HL-60 (cell line): ENCODE measurements at regions not wholly inside any gene's neighbourhood (a gene's known extent, or its start where the extent isn't known, plus 50 kb on each side); places are given as distances from the start of the nearest gene placed in this dataset.

Experiments used
- GABPA ChIP-seq: IDR thresholded peaks from 2 replicates; pipeline ENCODE4 v1.6.1; 2012; ENCODE audit warnings: low read depth
- POLR2AphosphoS5 ChIP-seq: IDR thresholded peaks from 2 replicates; pipeline ENCODE4 v1.6.1; 2012; ENCODE audit warnings: low read depth
- TF ChIP-seq, protein P1 (sequence below): IDR thresholded peaks from one replicate; pipeline ENCODE4 v1.5.1; 2011; ENCODE audit warnings: low read length, control low read depth, inconsistent platforms; ENCODE audit not compliant: insufficient read depth
- TF ChIP-seq, protein P2 (sequence below): IDR thresholded peaks from 2 replicates; pipeline ENCODE4 v1.6.1; 2012; ENCODE audit warnings: low read depth; ENCODE audit not compliant: insufficient replicate concordance

DNA sequence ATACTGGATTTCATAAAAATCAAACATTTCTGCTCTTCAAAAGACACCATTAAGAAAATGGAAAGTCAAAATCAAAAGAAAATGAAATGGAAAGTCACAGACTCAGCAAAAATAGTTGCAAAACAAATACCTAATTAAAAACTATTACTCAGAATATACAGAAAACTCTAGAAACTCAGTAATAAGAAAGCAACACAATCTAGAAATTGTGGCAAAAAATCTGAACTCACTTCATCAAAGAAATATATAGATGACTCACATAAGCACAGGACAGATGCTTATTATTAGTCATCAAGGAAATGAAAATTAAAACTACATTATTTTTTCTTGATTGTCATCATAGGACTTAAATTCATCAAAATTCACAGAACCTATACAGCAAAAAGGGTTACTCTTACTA is 430.0 kb downstream of the SHQ1 start:
- TF ChIP-seq GABPA (no peak), POLR2AphosphoS5 (no peak)
- TF ChIP-seq, protein P1, sequence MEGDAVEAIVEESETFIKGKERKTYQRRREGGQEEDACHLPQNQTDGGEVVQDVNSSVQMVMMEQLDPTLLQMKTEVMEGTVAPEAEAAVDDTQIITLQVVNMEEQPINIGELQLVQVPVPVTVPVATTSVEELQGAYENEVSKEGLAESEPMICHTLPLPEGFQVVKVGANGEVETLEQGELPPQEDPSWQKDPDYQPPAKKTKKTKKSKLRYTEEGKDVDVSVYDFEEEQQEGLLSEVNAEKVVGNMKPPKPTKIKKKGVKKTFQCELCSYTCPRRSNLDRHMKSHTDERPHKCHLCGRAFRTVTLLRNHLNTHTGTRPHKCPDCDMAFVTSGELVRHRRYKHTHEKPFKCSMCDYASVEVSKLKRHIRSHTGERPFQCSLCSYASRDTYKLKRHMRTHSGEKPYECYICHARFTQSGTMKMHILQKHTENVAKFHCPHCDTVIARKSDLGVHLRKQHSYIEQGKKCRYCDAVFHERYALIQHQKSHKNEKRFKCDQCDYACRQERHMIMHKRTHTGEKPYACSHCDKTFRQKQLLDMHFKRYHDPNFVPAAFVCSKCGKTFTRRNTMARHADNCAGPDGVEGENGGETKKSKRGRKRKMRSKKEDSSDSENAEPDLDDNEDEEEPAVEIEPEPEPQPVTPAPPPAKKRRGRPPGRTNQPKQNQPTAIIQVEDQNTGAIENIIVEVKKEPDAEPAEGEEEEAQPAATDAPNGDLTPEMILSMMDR = no peak
- TF ChIP-seq, protein P2, sequence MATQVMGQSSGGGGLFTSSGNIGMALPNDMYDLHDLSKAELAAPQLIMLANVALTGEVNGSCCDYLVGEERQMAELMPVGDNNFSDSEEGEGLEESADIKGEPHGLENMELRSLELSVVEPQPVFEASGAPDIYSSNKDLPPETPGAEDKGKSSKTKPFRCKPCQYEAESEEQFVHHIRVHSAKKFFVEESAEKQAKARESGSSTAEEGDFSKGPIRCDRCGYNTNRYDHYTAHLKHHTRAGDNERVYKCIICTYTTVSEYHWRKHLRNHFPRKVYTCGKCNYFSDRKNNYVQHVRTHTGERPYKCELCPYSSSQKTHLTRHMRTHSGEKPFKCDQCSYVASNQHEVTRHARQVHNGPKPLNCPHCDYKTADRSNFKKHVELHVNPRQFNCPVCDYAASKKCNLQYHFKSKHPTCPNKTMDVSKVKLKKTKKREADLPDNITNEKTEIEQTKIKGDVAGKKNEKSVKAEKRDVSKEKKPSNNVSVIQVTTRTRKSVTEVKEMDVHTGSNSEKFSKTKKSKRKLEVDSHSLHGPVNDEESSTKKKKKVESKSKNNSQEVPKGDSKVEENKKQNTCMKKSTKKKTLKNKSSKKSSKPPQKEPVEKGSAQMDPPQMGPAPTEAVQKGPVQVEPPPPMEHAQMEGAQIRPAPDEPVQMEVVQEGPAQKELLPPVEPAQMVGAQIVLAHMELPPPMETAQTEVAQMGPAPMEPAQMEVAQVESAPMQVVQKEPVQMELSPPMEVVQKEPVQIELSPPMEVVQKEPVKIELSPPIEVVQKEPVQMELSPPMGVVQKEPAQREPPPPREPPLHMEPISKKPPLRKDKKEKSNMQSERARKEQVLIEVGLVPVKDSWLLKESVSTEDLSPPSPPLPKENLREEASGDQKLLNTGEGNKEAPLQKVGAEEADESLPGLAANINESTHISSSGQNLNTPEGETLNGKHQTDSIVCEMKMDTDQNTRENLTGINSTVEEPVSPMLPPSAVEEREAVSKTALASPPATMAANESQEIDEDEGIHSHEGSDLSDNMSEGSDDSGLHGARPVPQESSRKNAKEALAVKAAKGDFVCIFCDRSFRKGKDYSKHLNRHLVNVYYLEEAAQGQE = no peak
